Fibroblast of lung (primary cell): ENCODE measurements at regions not wholly inside any gene's neighbourhood (a gene's known extent, or its start where the extent isn't known, plus 50 kb on each side); places are given as distances from the start of the nearest gene placed in this dataset.

Experiments used
- EZH2 ChIP-seq: IDR thresholded peaks from 2 replicates; pipeline ENCODE4 v1.5.1; 2012; ENCODE audit warnings: low read length, control low read depth, mild to moderate bottlenecking; ENCODE audit errors: missing control alignments
- TF ChIP-seq, protein P1 (sequence below), 2 donors: IDR thresholded peaks in 1 of 2; conservative IDR thresholded peaks in 1 of 2; 1 replicate in 1 of 2; 2 replicates in 1 of 2; pipeline ENCODE4 v1.5.1; 2011 to 2012; ENCODE audit warnings: low read length in 2 of 2, control low read depth in 1 of 2, inconsistent platforms in 1 of 2, low read depth in 1 of 2, mild to moderate bottlenecking in 1 of 2

DNA sequence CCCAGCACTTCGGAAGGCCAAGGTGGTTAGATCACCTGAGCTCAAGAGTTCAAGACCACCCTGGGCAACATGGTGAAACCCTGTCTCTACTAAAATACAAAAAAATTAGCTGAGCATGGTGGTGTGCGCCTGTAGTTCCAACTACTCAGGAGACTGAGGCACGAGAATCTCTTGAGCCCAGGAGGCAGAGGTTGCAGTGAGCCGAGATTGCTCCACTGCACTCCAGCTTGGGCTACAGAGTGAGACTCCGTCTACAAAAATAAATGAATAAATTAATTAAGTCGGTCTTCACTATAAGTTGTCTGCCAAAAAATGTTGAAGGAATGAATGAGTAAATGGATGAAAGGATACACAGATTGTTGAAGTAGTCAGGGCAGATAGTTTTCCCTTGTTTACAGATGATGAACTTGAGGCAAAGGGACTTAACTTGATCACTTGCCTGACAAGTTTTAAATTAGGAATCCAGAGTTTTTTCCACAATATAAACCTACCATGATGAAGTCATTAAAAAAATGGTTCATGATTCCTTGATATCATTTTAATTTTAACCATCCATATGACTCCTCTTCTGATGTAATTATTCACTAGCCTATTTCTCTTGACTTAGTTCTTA, 130.8 kb downstream of the TLR5 start:
- TF ChIP-seq, protein P1, sequence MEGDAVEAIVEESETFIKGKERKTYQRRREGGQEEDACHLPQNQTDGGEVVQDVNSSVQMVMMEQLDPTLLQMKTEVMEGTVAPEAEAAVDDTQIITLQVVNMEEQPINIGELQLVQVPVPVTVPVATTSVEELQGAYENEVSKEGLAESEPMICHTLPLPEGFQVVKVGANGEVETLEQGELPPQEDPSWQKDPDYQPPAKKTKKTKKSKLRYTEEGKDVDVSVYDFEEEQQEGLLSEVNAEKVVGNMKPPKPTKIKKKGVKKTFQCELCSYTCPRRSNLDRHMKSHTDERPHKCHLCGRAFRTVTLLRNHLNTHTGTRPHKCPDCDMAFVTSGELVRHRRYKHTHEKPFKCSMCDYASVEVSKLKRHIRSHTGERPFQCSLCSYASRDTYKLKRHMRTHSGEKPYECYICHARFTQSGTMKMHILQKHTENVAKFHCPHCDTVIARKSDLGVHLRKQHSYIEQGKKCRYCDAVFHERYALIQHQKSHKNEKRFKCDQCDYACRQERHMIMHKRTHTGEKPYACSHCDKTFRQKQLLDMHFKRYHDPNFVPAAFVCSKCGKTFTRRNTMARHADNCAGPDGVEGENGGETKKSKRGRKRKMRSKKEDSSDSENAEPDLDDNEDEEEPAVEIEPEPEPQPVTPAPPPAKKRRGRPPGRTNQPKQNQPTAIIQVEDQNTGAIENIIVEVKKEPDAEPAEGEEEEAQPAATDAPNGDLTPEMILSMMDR (conservative IDR thresholded peaks at IDR 0.05 in 1 of 2, IDR thresholded peaks at IDR 0.05 in 1 of 2; ENCODE audit: low read depth in 1 of 2, low read length in 2 of 2) = no peak
- no peak for TF ChIP-seq EZH2
